Parathyroid adenoma (tissue), 2 donors: ENCODE measurements at regions not wholly inside any gene's neighbourhood (a gene's known extent, or its start where the extent isn't known, plus 50 kb on each side); places are given as distances from the start of the nearest gene placed in this dataset.

Source experiments
- H2AFZ ChIP-seq: fragments of 300-600 bp; sonication (generic); one replicate; pipeline ENCODE4 v1.7.0; 2017; ENCODE audit warnings: antibody characterized with exemption, mild to moderate bottlenecking
- H3K27ac ChIP-seq: fragments of 300-600 bp; sonication (generic); one replicate; pipeline ENCODE4 v1.7.0; 2017
- H3K27me3 ChIP-seq: fragments of 300-600 bp; sonication (generic); one replicate; pipeline ENCODE4 v1.7.0; 2017; ENCODE audit warnings: low read length; ENCODE audit not compliant: control insufficient read depth, insufficient read depth
- H3K36me3 ChIP-seq: fragments of 300-600 bp; sonication (generic); one replicate; pipeline ENCODE4 v1.7.0; 2017; ENCODE audit warnings: low read length; ENCODE audit not compliant: control insufficient read depth, insufficient read depth
- H3K4me1 ChIP-seq: fragments of 300-600 bp; sonication (generic); one replicate; pipeline ENCODE4 v1.7.0; 2017; ENCODE audit warnings: control low read depth
- H3K4me2 ChIP-seq: fragments of 300-600 bp; sonication (generic); one replicate; pipeline ENCODE4 v1.7.0; 2017; ENCODE audit warnings: low read length
- H3K4me3 ChIP-seq: fragments of 300-600 bp; sonication (generic); one replicate; pipeline ENCODE4 v1.7.0; 2017; ENCODE audit warnings: low read depth, low read length
- H3K79me2 ChIP-seq: fragments of 300-600 bp; sonication (generic); one replicate; pipeline ENCODE4 v1.7.0; 2017; ENCODE audit warnings: control low read depth
- H3K9ac ChIP-seq: fragments of 300-600 bp; sonication (generic); one replicate; pipeline ENCODE4 v1.7.0; 2017; ENCODE audit warnings: mild to moderate bottlenecking
- H3K9me3 ChIP-seq: fragments of 300-600 bp; sonication (generic); one replicate; pipeline ENCODE4 v1.7.0; 2017; ENCODE audit warnings: low read length; ENCODE audit not compliant: control insufficient read depth
- TF ChIP-seq, protein P1 (sequence below): fragments of 300-600 bp; sonication (generic); IDR thresholded peaks from one replicate; pipeline ENCODE4 v1.7.0; 2017; ENCODE audit warnings: antibody characterized with exemption, mild to moderate bottlenecking
- donor health status: primary hyperparathyroidism.

DNA sequence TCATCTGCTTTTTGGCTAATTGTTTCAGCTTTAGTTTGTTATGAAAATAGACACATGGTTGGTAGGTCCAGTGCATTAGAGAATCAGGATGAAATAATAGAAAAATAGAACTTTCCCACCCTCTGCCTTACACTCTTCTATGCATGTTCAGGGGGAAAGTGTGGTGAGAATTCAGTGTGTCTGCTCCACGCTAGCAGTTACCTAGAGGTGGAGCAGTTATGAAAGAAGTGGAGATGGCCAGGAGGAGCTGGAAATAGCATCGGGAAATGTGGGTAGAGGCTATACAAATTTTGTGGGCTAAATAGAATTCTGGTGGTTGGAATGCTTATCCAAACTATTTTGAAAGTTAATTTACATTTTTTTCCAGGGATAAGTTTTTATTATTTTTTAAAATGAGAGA lies 91.4 kb upstream of the MAD2L1 start:
- Histone ChIP-seq H3K27me3 (no peaks in the 10 kb centered on the region), H2AFZ (no peak overlapping the region), H3K4me3 (no peak overlapping the region), H3K4me1 (no peaks in the 10 kb centered on the region), H3K4me2 (no peak overlapping the region), H3K27ac (no peak overlapping the region), H3K36me3 (no peaks in the 10 kb centered on the region), H3K9me3 (no peaks in the 10 kb centered on the region), H3K9ac (no peak overlapping the region), H3K79me2 (no peaks in the 10 kb centered on the region)
- TF ChIP-seq, protein P1, sequence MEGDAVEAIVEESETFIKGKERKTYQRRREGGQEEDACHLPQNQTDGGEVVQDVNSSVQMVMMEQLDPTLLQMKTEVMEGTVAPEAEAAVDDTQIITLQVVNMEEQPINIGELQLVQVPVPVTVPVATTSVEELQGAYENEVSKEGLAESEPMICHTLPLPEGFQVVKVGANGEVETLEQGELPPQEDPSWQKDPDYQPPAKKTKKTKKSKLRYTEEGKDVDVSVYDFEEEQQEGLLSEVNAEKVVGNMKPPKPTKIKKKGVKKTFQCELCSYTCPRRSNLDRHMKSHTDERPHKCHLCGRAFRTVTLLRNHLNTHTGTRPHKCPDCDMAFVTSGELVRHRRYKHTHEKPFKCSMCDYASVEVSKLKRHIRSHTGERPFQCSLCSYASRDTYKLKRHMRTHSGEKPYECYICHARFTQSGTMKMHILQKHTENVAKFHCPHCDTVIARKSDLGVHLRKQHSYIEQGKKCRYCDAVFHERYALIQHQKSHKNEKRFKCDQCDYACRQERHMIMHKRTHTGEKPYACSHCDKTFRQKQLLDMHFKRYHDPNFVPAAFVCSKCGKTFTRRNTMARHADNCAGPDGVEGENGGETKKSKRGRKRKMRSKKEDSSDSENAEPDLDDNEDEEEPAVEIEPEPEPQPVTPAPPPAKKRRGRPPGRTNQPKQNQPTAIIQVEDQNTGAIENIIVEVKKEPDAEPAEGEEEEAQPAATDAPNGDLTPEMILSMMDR, result no peak

GRCh38 chr4:120156120-120156718 lies 89.6 kb upstream of the MAD2L1 start:
- no peak overlapping the region for H3K27ac ChIP-seq
- H3K4me2 ChIP-seq, result no peak overlapping the region
- no peaks in the 10 kb centered on the region for H3K4me1 ChIP-seq
- TF ChIP-seq, protein P1, result peak; percentile 36
- H3K9ac ChIP-seq, result no peak overlapping the region
- no peaks in the 10 kb centered on the region for H3K9me3 ChIP-seq
- H3K36me3 ChIP-seq, result no peaks in the 10 kb centered on the region
- H3K4me3 ChIP-seq, result no peak overlapping the region
- H3K79me2 ChIP-seq, result no peaks in the 10 kb centered on the region
- no peak overlapping the region for H2AFZ ChIP-seq
- no peaks in the 10 kb centered on the region for H3K27me3 ChIP-seq

GRCh38 chr4:120155287-120155686 lies 88.6 kb upstream of the MAD2L1 start:
- TF ChIP-seq, protein P1, result no peak
- H3K4me2 ChIP-seq, result no peak overlapping the region
- H3K9ac ChIP-seq, result no peak overlapping the region

DNA sequence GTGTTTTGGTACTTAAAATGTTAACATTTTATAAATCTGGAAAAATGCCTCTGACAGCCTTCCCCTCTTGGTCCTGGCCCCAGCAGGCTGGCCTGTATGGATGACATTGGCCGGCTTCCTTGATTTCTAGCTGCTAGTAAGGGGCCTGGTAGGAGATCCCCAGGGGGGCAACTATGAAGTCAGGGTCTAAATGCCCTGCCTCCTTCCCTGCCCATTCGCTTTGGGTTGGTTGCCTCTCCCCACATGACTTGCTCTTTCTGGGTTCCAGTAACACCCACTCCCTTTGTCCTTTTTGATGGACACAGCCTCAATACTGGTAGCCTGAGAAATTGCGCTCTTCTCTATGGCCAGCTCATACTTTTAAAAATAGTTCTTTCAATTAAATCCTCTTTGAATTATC lies 78.0 kb upstream of the MAD2L1 start:
- Histone ChIP-seq H3K27me3 (no peaks in the 10 kb centered on the region), H3K9me3 (no peaks in the 10 kb centered on the region), H3K79me2 (no peaks in the 10 kb centered on the region), H3K27ac (no peak overlapping the region), H3K4me3 (no peak overlapping the region), H3K36me3 (no peaks in the 10 kb centered on the region), H2AFZ (no peak overlapping the region), H3K4me2 (no peak overlapping the region), H3K9ac (no peak overlapping the region), H3K4me1 (no peaks in the 10 kb centered on the region)
- TF ChIP-seq, protein P1, result no peak

More at GRCh38 chr4:120155287-120155686, 88.6 kb upstream of the MAD2L1 start:
- no peak overlapping the region for H3K4me3 ChIP-seq
- H3K4me1 ChIP-seq, result no peaks in the 10 kb centered on the region
- no peak overlapping the region for H2AFZ ChIP-seq
- no peaks in the 10 kb centered on the region for H3K9me3 ChIP-seq
- H3K27ac ChIP-seq, result no peak overlapping the region
- H3K79me2 ChIP-seq, result no peaks in the 10 kb centered on the region
- H3K27me3 ChIP-seq, result no peaks in the 10 kb centered on the region
- H3K36me3 ChIP-seq, result no peaks in the 10 kb centered on the region

DNA sequence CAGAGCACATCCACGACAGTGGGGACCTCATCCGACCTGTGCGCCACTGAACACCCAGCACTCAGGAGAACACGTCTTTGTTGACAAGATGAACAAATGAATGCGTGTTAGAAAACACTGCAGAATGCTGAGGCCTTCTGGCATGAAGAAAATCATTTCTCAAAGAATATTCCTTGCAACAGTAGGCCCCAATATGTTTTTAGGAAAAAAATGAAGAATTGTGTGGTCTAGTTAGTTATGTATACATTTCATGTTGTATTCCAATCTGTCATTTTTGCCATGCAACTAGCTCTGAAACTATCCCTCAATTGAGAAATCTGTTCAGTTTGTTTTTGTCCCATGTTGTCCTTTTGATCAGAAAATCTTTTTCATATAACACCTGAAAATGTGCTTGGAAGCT lies 77.4 kb upstream of the MAD2L1 start:
- no peak overlapping the region for H3K4me2 ChIP-seq
- no peaks in the 10 kb centered on the region for H3K9me3 ChIP-seq
- no peak overlapping the region for H2AFZ ChIP-seq
- H3K4me1 ChIP-seq, result no peaks in the 10 kb centered on the region
- no peak overlapping the region for H3K27ac ChIP-seq
- no peak overlapping the region for H3K4me3 ChIP-seq
- no peaks in the 10 kb centered on the region for H3K27me3 ChIP-seq
- no peak overlapping the region for H3K9ac ChIP-seq
- TF ChIP-seq, protein P1, result no peak
- no peaks in the 10 kb centered on the region for H3K79me2 ChIP-seq
- H3K36me3 ChIP-seq, result no peaks in the 10 kb centered on the region
